GM20000 (cell line): ENCODE measurements at regions not wholly inside any gene's neighbourhood (a gene's known extent, or its start where the extent isn't known, plus 50 kb on each side); places are given as distances from the start of the nearest gene placed in this dataset.
A peak's percentile ranks its signal among the peaks of the same experiment; 100 is the strongest.

ENCODE experiments used
- DNase-seq: peaks from one replicate; pipeline ENCODE4 v3.0.0; 2012; ENCODE audit warnings: low spot score
- TF ChIP-seq, protein P1 (sequence below): IDR thresholded peaks from 2 replicates; pipeline ENCODE4 v1.5.1; 2012; ENCODE audit warnings: mild to moderate bottlenecking, control low read depth; ENCODE audit errors: extremely low read depth, missing control alignments

DNA sequence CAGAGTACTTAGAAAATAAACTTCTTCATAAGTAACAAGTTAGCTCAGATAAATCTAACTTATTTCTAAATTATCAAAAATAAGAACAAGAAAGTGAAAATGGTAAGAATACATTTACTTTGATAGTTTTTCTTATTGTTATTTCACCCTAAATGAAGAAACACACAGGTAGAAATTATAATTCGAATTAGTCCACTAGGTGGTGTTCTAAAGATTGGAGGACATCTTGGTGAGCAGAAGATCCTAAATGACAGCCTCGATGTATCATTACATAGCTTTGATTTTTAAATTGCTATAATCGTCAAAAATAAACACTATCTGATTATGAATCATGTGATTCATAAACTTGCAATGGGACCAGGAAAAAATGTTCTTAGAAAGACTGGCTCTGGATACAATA lies 280.8 kb upstream of the UBE2E2 start:
- TF ChIP-seq, protein P1, sequence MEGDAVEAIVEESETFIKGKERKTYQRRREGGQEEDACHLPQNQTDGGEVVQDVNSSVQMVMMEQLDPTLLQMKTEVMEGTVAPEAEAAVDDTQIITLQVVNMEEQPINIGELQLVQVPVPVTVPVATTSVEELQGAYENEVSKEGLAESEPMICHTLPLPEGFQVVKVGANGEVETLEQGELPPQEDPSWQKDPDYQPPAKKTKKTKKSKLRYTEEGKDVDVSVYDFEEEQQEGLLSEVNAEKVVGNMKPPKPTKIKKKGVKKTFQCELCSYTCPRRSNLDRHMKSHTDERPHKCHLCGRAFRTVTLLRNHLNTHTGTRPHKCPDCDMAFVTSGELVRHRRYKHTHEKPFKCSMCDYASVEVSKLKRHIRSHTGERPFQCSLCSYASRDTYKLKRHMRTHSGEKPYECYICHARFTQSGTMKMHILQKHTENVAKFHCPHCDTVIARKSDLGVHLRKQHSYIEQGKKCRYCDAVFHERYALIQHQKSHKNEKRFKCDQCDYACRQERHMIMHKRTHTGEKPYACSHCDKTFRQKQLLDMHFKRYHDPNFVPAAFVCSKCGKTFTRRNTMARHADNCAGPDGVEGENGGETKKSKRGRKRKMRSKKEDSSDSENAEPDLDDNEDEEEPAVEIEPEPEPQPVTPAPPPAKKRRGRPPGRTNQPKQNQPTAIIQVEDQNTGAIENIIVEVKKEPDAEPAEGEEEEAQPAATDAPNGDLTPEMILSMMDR, result no peak
- peak; percentile 19 for DNase-seq

DNA sequence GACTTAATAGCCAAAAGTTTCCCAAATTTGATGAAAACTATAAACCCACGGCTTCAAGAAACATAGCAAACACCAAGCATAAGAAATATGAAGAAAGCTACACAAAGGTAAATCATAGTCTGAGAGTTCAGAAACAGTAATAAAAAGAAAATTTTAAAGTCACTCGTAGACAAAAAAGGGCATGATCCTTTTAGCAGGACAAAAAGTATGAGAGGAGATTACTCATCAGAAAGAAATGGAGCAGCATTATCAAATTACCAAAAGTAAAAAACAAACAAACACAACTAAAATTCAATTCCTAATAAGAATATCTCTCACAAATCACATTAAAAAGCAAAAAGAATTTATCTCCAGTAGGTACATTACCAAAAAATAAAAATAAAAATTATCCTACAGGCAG lies 279.4 kb upstream of the UBE2E2 start:
- TF ChIP-seq, protein P1, result no peak
- DNase-seq, result no peak

DNA sequence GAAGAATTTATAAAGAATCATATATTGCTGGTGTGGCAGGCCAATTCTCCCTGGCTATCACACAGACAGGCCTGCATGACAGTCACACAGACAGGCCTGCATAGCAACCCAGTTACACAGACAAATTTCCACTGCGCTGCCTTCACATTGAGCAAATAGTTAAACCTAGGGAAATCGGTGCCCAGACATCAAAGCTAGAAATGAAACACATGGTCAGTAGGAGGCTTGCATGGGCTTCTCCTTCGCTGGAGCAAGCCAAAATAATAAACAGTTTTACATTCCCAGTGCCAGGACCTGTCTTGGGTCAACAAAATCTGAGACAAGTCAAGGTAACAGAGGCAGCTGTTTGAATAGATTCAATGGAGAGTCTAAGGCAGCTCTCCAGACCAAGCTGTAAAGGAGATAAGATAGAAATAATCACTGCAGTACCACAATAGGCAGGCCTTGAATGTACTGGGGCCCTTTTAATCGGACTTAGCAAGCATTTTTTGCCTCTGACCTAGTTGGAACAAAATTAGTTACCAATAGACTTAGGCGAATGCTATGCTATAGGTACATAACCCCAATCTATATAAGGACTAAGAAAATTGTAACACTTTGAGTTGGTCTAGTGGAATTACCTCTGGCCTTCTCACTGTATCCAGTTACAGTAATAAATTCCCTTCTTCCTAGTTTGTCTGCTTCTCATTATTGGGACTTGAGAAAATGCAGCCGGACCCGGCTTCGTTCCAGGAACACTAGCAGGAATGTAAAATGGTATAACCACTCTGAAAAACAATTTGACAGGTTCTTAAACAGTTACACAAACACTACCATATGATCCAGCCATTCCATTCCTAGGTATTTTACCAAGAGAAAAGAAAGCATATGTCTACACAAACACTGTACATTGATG lies 274.7 kb upstream of the UBE2E2 start:
- no peak for DNase-seq
- TF ChIP-seq, protein P1, result no peak

DNA sequence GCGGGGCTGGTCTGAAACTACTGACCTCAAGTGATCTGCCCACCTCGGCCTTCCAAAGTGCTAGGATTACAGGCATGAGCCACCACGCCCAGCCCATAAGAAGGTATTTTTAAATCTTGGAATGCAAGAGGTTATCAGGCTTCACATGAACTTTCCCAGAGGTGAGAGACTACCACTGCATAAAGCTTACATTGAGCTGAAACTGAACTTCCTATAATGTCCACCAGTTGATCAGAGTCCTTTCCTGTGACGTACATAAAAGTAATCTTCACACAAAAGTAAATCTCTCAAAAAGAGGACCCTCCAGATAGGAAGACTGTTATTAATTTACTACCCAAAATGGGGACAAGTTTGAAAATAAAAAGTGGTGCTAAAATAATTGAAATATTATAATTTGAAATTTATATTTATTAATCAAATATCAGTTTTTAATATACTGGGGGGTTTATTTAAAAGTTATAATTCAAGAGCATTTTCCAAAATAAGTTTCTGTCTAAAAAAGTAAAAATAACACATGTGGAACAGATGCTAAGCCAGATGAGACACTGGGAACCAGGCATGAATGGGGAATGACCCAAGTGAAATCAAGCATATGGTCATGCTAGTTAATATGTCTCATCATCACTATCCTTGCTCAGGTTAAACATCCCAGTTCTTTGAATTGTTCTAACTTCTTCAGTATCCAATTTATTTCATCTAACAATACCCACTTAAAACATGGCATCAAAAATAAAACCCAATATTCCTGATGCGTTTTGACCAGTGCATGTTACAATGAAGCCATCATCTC lies 269.9 kb upstream of the UBE2E2 start:
- no peak for DNase-seq
- TF ChIP-seq, protein P1, result no peak

DNA sequence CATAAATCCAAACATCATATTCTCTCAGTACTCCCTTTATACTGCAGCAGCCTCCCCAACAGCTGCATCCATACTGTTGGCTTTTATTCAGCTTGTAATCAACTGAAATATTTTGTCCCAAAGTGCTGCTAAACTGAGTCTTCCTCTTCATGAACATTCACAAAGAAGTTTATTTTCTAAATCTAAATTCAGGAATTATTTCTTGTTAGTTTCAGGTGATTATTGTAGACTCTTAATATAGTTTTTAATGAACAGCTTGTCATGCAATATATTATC lies 269.3 kb upstream of the UBE2E2 start:
- TF ChIP-seq, protein P1, result no peak
- no peak for DNase-seq

DNA sequence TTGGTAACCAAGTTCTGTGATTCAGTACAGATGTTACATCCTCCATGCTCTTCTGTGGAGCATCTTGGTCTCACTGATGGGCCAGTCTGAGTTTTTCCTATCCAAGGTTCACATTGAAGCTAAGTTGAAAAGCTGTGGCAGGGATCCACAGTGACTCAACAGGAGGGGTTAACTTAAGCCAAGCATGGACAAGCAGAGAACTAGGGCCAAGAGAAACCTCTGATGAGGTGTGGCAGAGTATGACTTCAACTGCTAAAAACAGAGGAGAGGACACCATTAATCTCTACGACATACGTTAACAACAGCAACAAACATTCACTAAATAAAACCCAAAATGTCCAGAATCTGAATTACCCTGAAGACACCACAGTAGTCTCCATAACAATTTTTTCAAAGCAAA lies 268.1 kb upstream of the UBE2E2 start:
- TF ChIP-seq, protein P1, result no peak
- DNase-seq, result no peak

DNA sequence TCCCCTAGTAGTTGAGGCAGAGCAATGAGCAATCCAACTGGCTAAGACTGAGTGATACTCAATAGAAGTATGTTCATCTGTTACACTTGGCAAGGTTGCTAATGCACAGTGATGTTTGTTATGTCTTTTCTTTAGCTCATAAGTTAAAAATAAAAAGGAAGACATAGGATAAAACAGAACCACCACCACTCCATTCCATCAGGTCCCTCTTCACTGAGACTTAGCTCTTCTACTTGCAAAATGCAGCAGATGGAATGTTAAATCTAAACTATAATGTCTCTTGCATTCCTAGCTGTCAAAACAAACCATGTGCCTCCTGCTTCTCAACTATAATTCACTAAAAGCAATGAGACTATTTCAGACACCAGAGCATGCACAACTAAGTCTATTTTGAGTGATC lies 265.6 kb upstream of the UBE2E2 start:
- TF ChIP-seq, protein P1, result no peak
- no peak for DNase-seq
